Panc1 (cell line): ENCODE measurements at regions not wholly inside any gene's neighbourhood (a gene's known extent, or its start where the extent isn't known, plus 50 kb on each side); places are given as distances from the start of the nearest gene placed in this dataset.

Source experiments
- ATAC-seq: fragments of 200-7000 bp; cut with Tn5 transposase; 2 replicates; pipeline ENCODE4 v1.9.1; 2020; ENCODE audit warnings: mild to moderate bottlenecking, moderate library complexity
- BruUV-seq: library from RNA; stranded (reverse); fragments of 400-500 nt; replicated peaks from 2 replicates; lab custom pipeline; 2021; lab: Mats Ljungman, UMichigan
- CTCF ChIA-PET: fragments of 300-600 bp; sonication (Branson Sonifier 250); formaldehyde crosslinking; loops from one replicate; lab custom pipeline; 2022; ENCODE audit warnings: antibody characterized with exemption; lab: Charles Lee
- POLR2A ChIA-PET: fragments of 300-600 bp; sonication (Branson Sonifier 250); formaldehyde crosslinking; loops from one replicate; lab custom pipeline; 2022; ENCODE audit warnings: antibody characterized with exemption; lab: Charles Lee
- DNase-seq: peaks from one replicate; pipeline ENCODE4 v3.0.0-alpha.2; 2010; ENCODE audit warnings: low read depth, low spot score
- H3K27ac ChIP-seq: 2 replicates; pipeline ENCODE4 v1.5.1; 2011; ENCODE audit warnings: mild to moderate bottlenecking, low read length, inconsistent platforms
- H3K27me3 ChIP-seq: fragments of 200-500 bp; sonication (Bioruptor generic); 2 replicates; pipeline ENCODE4 v1.6.0; 2014; ENCODE audit warnings: low read length, inconsistent platforms; ENCODE audit not compliant: control insufficient read depth, insufficient read depth
- H3K36me3 ChIP-seq: fragments of 200-500 bp; sonication (Bioruptor generic); 2 replicates; pipeline ENCODE4 v1.5.1; 2014; ENCODE audit warnings: inconsistent platforms, mild to moderate bottlenecking, low read length, moderate library complexity; ENCODE audit not compliant: control insufficient read depth, insufficient read depth
- H3K4me1 ChIP-seq: 2 replicates; pipeline ENCODE4 v1.5.1; 2011; ENCODE audit warnings: inconsistent platforms, mild to moderate bottlenecking, low read length, moderate library complexity; ENCODE audit not compliant: control insufficient read depth, insufficient read depth
- H3K4me3 ChIP-seq, 2 experiments: 2 replicates each; pipeline ENCODE4 v1.5.1; 2011 to 2012; ENCODE audit warnings: low read depth in 2 of 2, low read length in 2 of 2, mild to moderate bottlenecking in 2 of 2, inconsistent platforms in 1 of 2, moderate library complexity in 1 of 2
- H3K9me3 ChIP-seq: fragments of 200-500 bp; sonication (Bioruptor generic); 2 replicates; pipeline ENCODE4 v1.5.1; 2014; ENCODE audit warnings: low read depth, mild to moderate bottlenecking, inconsistent platforms, low read length, moderate library complexity; ENCODE audit not compliant: control insufficient read depth, insufficient read depth
- CTCF ChIP-seq: fragments of 450-650 bp; IDR thresholded peaks from 2 replicates; pipeline ENCODE4 v1.5.1; 2017; ENCODE audit warnings: mild to moderate bottlenecking
- POLR2AphosphoS5 ChIP-seq: IDR thresholded peaks from 2 replicates; pipeline ENCODE4 v1.6.1; 2012; ENCODE audit warnings: mild to moderate bottlenecking, low read depth, low read length, moderate library complexity
- REST ChIP-seq, 2 experiments: IDR thresholded peaks; 2 replicates each; pipeline ENCODE4 v1.6.1; 2011 to 2012; ENCODE audit warnings: low read depth in 2 of 2, control low read depth in 1 of 2, low read length in 1 of 2, mild to moderate bottlenecking in 1 of 2, moderate library complexity in 1 of 2; ENCODE audit not compliant: insufficient read depth in 1 of 2
- SIN3A ChIP-seq: IDR thresholded peaks from 2 replicates; pipeline ENCODE4 v1.6.1; 2012; ENCODE audit warnings: low read depth, mild to moderate bottlenecking, low read length, moderate library complexity, borderline replicate concordance; ENCODE audit not compliant: insufficient read depth
- TCF7L2 ChIP-seq: IDR thresholded peaks from 2 replicates; pipeline ENCODE4 v1.6.1; 2011; ENCODE audit warnings: mild to moderate bottlenecking, low read depth, low read length, inconsistent platforms
- in situ Hi-C: cut with HindIII; loops from 2 replicates; pipeline ENCODE4 v1.10.0; 2016; ENCODE audit warnings: low sequenced_read_pairs, low pct_unique_long_range_greater_than_20kb
- intact Hi-C: fragments of 100-400 bp; cut with micrococcal nuclease; formaldehyde crosslinking; loops from one replicate; pipeline ENCODE4 v1.10.0; 2022; ENCODE audit not compliant: unreplicated experiment

GRCh38 chr20:23159947-23160318 is 73.8 kb upstream of the CD93 start:
- no peak overlapping the region for H3K27ac ChIP-seq
- ChIA-PET CTCF (no interaction called here), POLR2A (no interaction called here)
- H3K4me1 ChIP-seq: no peaks in the 10 kb centered on the region
- ATAC-seq (no peak), DNase-seq (no peak)
- intact Hi-C loops: loop anchor here (10.0 kb wide), 1 partner anchor 105 kb away; no protein-coding TSS in a partner anchor
- H3K27me3 ChIP-seq: no peaks in the 10 kb centered on the region
- no TSS peak for BruUV-seq
- no peaks in the 10 kb centered on the region for H3K9me3 ChIP-seq
- TF ChIP-seq POLR2AphosphoS5 (no peak), SIN3A (no peak), TCF7L2 (no peak), REST (IDR thresholded peaks at IDR 0.05; ENCODE audit: insufficient read depth in 1 of 2, low read depth in 2 of 2, low read length in 1 of 2) (no peak), CTCF (no peak)
- H3K4me3 ChIP-seq: no peak overlapping the region
- no peaks in the 10 kb centered on the region for H3K36me3 ChIP-seq
- in situ Hi-C loops: no loop called here

- CTCF ChIA-PET: no interaction called here
- H3K4me1 ChIP-seq: no peaks in the 10 kb centered on the region
- in situ Hi-C loops: no loop called here
- no peak overlapping the region for H3K27ac ChIP-seq
- H3K27me3 ChIP-seq: no peaks in the 10 kb centered on the region
- H3K36me3 ChIP-seq: no peaks in the 10 kb centered on the region
- intact Hi-C loops: loop anchor here (10.0 kb wide), 1 partner anchor 105 kb away; no protein-coding TSS in a partner anchor
- no peak for TF ChIP-seq POLR2AphosphoS5
- TF ChIP-seq CTCF: no peak
- TF ChIP-seq REST (IDR thresholded peaks at IDR 0.05; ENCODE audit: insufficient read depth in 1 of 2, low read depth in 2 of 2, low read length in 1 of 2): no peak
- no peak for TF ChIP-seq TCF7L2
- no peak for TF ChIP-seq SIN3A
- DNase-seq (no peak), ATAC-seq (no peak)
- no peaks in the 10 kb centered on the region for H3K9me3 ChIP-seq
- POLR2A ChIA-PET: no interaction called here
- no peak overlapping the region for H3K4me3 ChIP-seq
- no TSS peak for BruUV-seq
Measured at GRCh38 chr20:23159256-23159946, 73.3 kb upstream of the CD93 start.
